ENCODE measurements at regions not wholly inside any gene's neighbourhood (a gene's known extent, or its start where the extent isn't known, plus 50 kb on each side); places are given as distances from the start of the nearest gene placed in this dataset.

DNA sequence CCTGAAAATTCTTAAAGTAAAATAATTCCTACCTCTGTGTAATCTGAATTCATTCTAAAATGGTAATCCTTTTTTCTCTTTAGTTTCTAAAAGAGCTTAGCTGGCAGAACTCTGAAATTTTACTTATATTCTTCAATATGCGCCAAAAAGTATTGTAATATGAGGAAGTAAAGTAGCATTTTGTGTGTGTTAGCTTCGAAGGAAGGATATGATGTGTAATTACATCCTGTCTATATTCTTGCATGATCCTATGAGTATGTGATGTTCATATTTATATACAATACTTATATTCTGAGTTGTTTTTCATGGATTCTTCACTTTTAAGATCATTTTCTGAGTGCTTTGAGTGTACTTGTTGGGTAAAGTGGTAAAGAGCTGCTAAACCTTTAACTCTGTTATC, 402.9 kb upstream of the PKDCC start:
- ATAC-seq (no peak), DNase-seq (no peak)
- no peaks in the 10 kb centered on the region for H3K4me1 Mint-ChIP-seq
- H3K27ac Mint-ChIP-seq: no peak overlapping the region
- H3K4me3 Mint-ChIP-seq: no peak overlapping the region
- H3K9me3 Mint-ChIP-seq: no peaks in the 10 kb centered on the region
- H3K27me3 Mint-ChIP-seq: no peaks in the 10 kb centered on the region
- no peaks in the 10 kb centered on the region for H3K36me3 Mint-ChIP-seq (ENCODE audit: low read depth)

DNA sequence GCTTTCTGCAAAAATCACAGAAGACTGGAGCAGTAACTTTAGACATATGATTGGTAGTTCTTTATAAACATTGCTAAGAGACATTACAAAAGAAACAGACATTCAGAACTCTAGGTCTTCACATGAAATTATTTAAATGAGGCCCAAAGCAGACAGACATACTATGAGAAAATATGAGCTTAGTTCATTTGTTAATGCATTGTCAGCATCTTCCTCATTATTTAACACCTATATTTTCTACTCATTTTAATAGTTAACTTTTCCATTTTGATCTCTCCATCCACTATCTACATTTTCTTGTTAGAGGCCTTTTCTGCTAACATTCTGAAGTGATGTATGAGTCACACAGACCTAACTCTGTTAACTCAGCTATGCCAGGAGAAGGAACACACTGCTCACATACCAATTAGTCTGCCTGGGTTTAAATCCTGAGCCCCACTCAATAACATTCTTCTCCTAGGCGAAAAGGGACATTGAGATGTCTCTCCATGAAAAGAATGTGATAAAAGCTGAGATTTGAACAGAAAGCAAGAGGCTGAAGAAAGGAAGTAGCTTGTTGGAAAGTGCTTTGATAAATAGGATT, 400.3 kb upstream of the PKDCC start:
- Mint-ChIP-seq H3K4me3 (no peak overlapping the region), H3K36me3 (ENCODE audit: low read depth) (no peaks in the 10 kb centered on the region), H3K27me3 (no peaks in the 10 kb centered on the region), H3K9me3 (no peaks in the 10 kb centered on the region), H3K4me1 (no peaks in the 10 kb centered on the region), H3K27ac (no peak overlapping the region)
- DNase-seq (no peak), ATAC-seq (no peak)

- Mint-ChIP-seq H3K4me3 (no peak overlapping the region), H3K9me3 (no peaks in the 10 kb centered on the region), H3K4me1 (no peaks in the 10 kb centered on the region), H3K27me3 (no peaks in the 10 kb centered on the region), H3K36me3 (ENCODE audit: low read depth) (no peaks in the 10 kb centered on the region), H3K27ac (no peak overlapping the region)
- DNase-seq: no peak
- no peak for ATAC-seq
Observed at GRCh38 chr2:41657226-41657625, 390.6 kb upstream of the PKDCC start.

GRCh38 chr2:41659758-41660157, 388.1 kb upstream of the PKDCC start:
- Mint-ChIP-seq H3K9me3 (no peaks in the 10 kb centered on the region), H3K4me1 (no peaks in the 10 kb centered on the region), H3K27ac (no peak overlapping the region), H3K4me3 (no peak overlapping the region), H3K36me3 (ENCODE audit: low read depth) (no peaks in the 10 kb centered on the region), H3K27me3 (no peaks in the 10 kb centered on the region)
- DNase-seq: no peak
- ATAC-seq: no peak

- no peak for DNase-seq
Observed at GRCh38 chr2:41662461-41662860, 385.4 kb upstream of the PKDCC start.

DNA sequence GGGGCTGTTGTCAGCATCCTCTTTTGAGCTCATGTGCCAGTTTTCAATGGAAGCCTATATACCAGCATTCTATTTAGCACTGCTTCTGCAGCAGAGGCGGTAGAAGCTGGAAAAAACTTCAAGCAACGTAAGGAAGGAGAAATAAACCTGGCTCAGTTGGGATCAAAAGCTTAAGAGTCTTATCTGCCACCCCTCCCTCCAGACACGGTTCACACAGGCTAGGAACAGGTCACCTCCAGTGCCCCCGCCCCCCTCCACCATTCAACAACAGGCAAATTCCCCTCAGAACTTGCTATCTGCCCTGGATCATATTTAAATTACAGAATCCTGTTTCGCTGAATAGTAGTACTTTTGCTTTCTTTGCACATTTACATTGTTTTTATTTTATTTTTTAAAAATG, 384.8 kb upstream of the PKDCC start:
- DNase-seq: no peak
- Mint-ChIP-seq H3K27ac (no peak overlapping the region), H3K4me3 (no peak overlapping the region), H3K36me3 (ENCODE audit: low read depth) (no peaks in the 10 kb centered on the region), H3K9me3 (no peaks in the 10 kb centered on the region), H3K4me1 (no peaks in the 10 kb centered on the region), H3K27me3 (no peaks in the 10 kb centered on the region)
- ATAC-seq: no peak

More at GRCh38 chr2:41662461-41662860, 385.4 kb upstream of the PKDCC start:
- H3K9me3 Mint-ChIP-seq: no peaks in the 10 kb centered on the region
- H3K4me1 Mint-ChIP-seq: no peaks in the 10 kb centered on the region
- no peak overlapping the region for H3K4me3 Mint-ChIP-seq
- H3K27me3 Mint-ChIP-seq: no peaks in the 10 kb centered on the region
- no peaks in the 10 kb centered on the region for H3K36me3 Mint-ChIP-seq (ENCODE audit: low read depth)
- no peak for ATAC-seq
- H3K27ac Mint-ChIP-seq: no peak overlapping the region

DNA sequence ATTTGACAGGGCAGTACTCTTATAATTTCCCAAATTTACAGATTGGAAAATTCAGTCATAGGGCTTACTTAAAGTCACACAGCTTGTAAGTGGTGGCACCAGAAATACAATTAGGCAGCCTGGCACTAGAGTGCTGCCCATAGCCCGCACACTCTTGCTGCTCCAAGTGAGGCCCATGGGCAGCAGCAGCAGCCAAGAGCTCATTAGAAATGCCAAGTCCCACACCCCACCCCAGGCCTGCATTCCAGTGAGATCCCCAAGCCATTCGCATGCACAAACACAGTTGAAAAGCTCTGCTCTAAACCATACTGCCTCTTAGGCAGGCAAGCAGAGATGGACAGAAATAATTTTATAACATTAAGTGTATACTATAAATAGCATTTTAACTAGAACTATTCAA, 379.3 kb upstream of the PKDCC start:
- no peaks in the 10 kb centered on the region for H3K4me1 Mint-ChIP-seq
- ATAC-seq: no peak
- DNase-seq: no peak
- H3K36me3 Mint-ChIP-seq (ENCODE audit: low read depth): no peaks in the 10 kb centered on the region
- peaks cover 3% of the 10 kb centered on the region for H3K27me3 Mint-ChIP-seq
- no peak overlapping the region for H3K27ac Mint-ChIP-seq
- H3K9me3 Mint-ChIP-seq: no peaks in the 10 kb centered on the region
- H3K4me3 Mint-ChIP-seq: no peak overlapping the region

- DNase-seq (no peak), ATAC-seq (no peak)
- Mint-ChIP-seq H3K36me3 (ENCODE audit: low read depth) (no peaks in the 10 kb centered on the region), H3K4me3 (no peak overlapping the region), H3K27me3 (no peaks in the 10 kb centered on the region), H3K27ac (no peak overlapping the region), H3K9me3 (no peaks in the 10 kb centered on the region), H3K4me1 (no peaks in the 10 kb centered on the region)
Observed at GRCh38 chr2:41678639-41679038, 369.2 kb upstream of the PKDCC start.

GRCh38 chr2:41686156-41686555, 361.7 kb upstream of the PKDCC start:
- Mint-ChIP-seq H3K27me3 (peaks cover 1% of the 10 kb centered on the region), H3K27ac (no peak overlapping the region), H3K4me1 (no peaks in the 10 kb centered on the region), H3K36me3 (ENCODE audit: low read depth) (no peaks in the 10 kb centered on the region), H3K4me3 (no peak overlapping the region), H3K9me3 (no peaks in the 10 kb centered on the region)
- ATAC-seq (no peak), DNase-seq (no peak)

DNA sequence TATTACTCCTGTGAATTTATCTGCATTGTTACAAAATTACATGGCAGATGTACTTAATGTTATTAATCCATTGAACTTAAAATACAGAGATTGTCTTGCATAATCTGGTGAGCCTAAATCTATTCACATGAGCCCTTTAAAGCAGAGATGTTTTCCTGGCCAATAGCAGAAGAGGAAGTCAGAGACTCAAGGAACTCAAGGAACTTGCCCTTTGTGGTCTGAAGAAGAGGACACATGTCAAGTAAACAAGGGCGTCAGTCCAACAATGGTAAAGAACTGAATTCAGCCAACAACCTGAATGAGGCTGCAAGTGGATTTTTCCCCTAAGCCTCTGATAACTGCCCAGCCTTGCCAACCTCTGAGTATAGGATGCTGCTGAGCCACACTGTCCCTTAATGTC, 356.3 kb upstream of the PKDCC start:
- no peak for DNase-seq
- H3K27ac Mint-ChIP-seq: no peak overlapping the region
- no peaks in the 10 kb centered on the region for H3K9me3 Mint-ChIP-seq
- H3K4me1 Mint-ChIP-seq: no peaks in the 10 kb centered on the region
- H3K36me3 Mint-ChIP-seq (ENCODE audit: low read depth): no peaks in the 10 kb centered on the region
- no peaks in the 10 kb centered on the region for H3K27me3 Mint-ChIP-seq
- H3K4me3 Mint-ChIP-seq: no peak overlapping the region
- ATAC-seq: no peak

DNA sequence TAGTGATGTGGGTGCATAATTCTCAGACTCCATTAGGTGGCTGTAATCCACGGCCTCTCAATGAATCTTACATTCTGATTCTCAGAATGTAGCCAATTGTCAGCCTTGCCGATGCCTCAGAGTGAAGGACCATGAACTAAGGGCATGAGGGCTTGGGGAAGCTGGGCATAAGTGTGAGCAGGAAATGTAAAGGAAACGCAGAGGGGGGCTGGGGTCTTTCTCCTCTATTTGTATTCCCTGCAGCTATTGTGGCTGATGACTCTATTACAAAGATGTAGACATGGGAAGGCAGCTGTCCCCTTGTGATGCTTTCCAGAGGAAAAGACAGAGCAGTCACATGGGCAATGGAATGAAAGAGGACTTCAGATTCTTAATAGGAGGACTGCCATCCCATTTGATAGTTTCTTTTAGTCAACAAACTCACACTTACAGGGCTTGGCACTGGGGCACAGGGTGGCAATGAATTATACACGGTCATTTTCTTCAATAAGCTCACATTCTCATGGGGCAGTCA, 353.2 kb upstream of the PKDCC start:
- ATAC-seq: no peak
- Mint-ChIP-seq H3K27me3 (peaks cover 2% of the 10 kb centered on the region), H3K36me3 (ENCODE audit: low read depth) (no peaks in the 10 kb centered on the region), H3K4me3 (no peak overlapping the region), H3K4me1 (no peaks in the 10 kb centered on the region), H3K27ac (no peak overlapping the region), H3K9me3 (no peaks in the 10 kb centered on the region)
- DNase-seq: no peak

- no peaks in the 10 kb centered on the region for H3K4me1 Mint-ChIP-seq
- no peaks in the 10 kb centered on the region for H3K36me3 Mint-ChIP-seq (ENCODE audit: low read depth)
- ATAC-seq: no peak
- H3K27ac Mint-ChIP-seq: no peak overlapping the region
- DNase-seq: no peak
- peaks cover 9% of the 10 kb centered on the region for H3K27me3 Mint-ChIP-seq
- H3K9me3 Mint-ChIP-seq: no peaks in the 10 kb centered on the region
- H3K4me3 Mint-ChIP-seq: no peak overlapping the region
Observed at GRCh38 chr2:41695198-41696113, 352.4 kb upstream of the PKDCC start.

DNA sequence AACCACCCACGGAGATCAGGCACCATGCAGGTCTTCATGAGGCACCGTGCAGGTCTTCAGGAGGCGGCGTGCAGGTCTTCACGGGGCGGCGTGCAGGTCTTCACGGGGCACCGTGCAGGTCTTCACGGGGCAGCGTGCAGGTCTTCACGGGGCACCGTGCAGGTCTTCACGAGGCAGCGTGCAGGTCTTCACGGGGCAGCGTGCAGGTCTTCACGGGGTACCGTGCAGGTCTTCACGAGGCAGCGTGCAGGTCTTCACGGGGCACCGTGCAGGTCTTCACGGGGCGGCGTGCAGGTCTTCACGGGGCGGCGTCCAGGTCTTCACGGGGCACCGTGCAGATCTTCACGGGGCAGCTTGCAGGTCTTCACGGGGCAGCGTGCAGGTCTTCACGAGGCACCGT, 350.4 kb upstream of the PKDCC start:
- H3K4me3 Mint-ChIP-seq: no peak overlapping the region
- peaks cover 9% of the 10 kb centered on the region for H3K27me3 Mint-ChIP-seq
- no peaks in the 10 kb centered on the region for H3K9me3 Mint-ChIP-seq
- no peak for ATAC-seq
- H3K4me1 Mint-ChIP-seq: no peaks in the 10 kb centered on the region
- H3K36me3 Mint-ChIP-seq (ENCODE audit: low read depth): no peaks in the 10 kb centered on the region
- H3K27ac Mint-ChIP-seq: no peak overlapping the region
- DNase-seq: no peak

- DNase-seq (peak; percentile 20), ATAC-seq (no peak)
- Mint-ChIP-seq H3K36me3 (ENCODE audit: low read depth) (no peaks in the 10 kb centered on the region), H3K9me3 (no peaks in the 10 kb centered on the region), H3K27me3 (peaks cover 9% of the 10 kb centered on the region), H3K27ac (no peak overlapping the region), H3K4me1 (no peaks in the 10 kb centered on the region), H3K4me3 (no peak overlapping the region)
Observed at GRCh38 chr2:41698678-41699422, 349.0 kb upstream of the PKDCC start.

DNA sequence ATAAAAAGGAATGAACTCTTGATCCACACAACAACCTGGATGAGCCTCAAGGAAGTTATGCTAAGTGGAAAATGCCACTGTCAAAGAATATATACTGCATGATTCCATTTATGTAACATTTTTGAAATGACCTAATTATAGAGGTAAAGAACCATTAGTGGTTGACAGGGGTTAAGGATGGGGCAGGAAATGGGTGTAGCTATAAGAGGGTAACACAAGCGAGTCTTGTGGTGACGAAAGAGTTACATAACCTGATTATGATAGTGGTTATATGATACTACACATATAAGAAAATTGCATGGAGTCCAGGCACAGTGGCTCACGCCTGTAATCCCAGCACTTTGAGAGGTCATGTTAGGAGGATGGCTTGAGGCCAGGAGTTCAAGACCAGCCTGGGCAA, 346.6 kb upstream of the PKDCC start:
- Mint-ChIP-seq H3K4me1 (no peaks in the 10 kb centered on the region), H3K27me3 (peaks cover 11% of the 10 kb centered on the region), H3K4me3 (no peak overlapping the region), H3K36me3 (ENCODE audit: low read depth) (no peaks in the 10 kb centered on the region), H3K27ac (no peak overlapping the region), H3K9me3 (no peaks in the 10 kb centered on the region)
- DNase-seq (no peak), ATAC-seq (no peak)
